ENCODE measurements at regions not wholly inside any gene's neighbourhood (a gene's known extent, or its start where the extent isn't known, plus 50 kb on each side); places are given as distances from the start of the nearest gene placed in this dataset.

DNA sequence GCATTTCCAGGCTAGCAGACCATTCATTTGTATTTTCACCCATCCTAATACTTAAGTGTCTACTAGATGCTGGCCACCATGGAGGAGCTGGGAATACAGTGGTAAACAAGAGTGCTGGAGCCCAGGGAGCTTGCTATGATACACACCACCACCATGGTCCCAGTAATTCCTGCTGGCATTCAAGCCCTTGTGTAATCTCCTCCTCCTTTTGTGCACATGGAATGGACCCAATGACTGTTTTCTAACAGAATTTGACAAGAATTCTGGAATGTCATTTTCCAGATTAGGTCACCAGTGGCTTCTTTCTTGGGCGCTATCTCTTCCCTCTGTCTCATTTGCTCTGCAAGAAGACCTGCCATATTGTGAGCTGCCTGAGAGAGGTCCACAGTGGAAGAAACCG, 552.0 kb downstream of the C6orf118 start:
- no peak for DNase-seq
- Histone ChIP-seq H3K27ac (ENCODE audit: low read length, poor library complexity, severe bottlenecking) (no peak overlapping the region), H2AK5ac (ENCODE audit: low read length, severe bottlenecking) (no peak overlapping the region), H3K79me1 (replicated peaks; ENCODE audit: low read length, poor library complexity, severe bottlenecking) (no peaks in the 10 kb centered on the region), H3K23ac (ENCODE audit: low read length in 2 of 2) (no peak overlapping the region), H3K36me3 (ENCODE audit: control insufficient read depth in 1 of 2, insufficient read depth in 2 of 2, low read depth in 1 of 2, low read length in 2 of 2) (no peaks in the 10 kb centered on the region), H3K9me3 (ENCODE audit: control insufficient read depth, low read length) (peaks cover 10% of the 10 kb centered on the region), H2AFZ (ENCODE audit: low read depth, low read length) (no peak overlapping the region), H3K4me1 (ENCODE audit: control insufficient read depth, insufficient read depth, low read depth, low read length) (no peaks in the 10 kb centered on the region), H4K91ac (ENCODE audit: low read length) (no peak overlapping the region), H3K14ac (ENCODE audit: low read length in 2 of 2) (no peak overlapping the region), H3K27me3 (ENCODE audit: control insufficient read depth in 1 of 2, insufficient read depth in 1 of 2, low read length in 2 of 2) (no peaks in the 10 kb centered on the region), H2BK12ac (ENCODE audit: low read length in 2 of 2) (no peak overlapping the region), H2BK15ac (ENCODE audit: low read depth, poor library complexity, severe bottlenecking) (no peak overlapping the region), H3K4ac (ENCODE audit: low read depth in 1 of 2, low read length in 2 of 2) (no peak overlapping the region), H2BK120ac (ENCODE audit: low read depth, low read length) (no peak overlapping the region), H3K4me2 (ENCODE audit: low read length, poor library complexity, severe bottlenecking) (no peak overlapping the region), H4K8ac (ENCODE audit: low read length) (no peak overlapping the region), H3K4me3 (ENCODE audit: insufficient read depth in 1 of 2, low read depth in 1 of 2, low read length in 2 of 2) (no peak overlapping the region), H3K9ac (ENCODE audit: low read length) (no peak overlapping the region), H3K18ac (ENCODE audit: low read depth in 1 of 2, low read length in 2 of 2) (no peak overlapping the region), H2BK5ac (ENCODE audit: low read depth, low read length, poor library complexity, severe bottlenecking) (no peak overlapping the region)
- WGBS = 75% methylated on average over 2 of the region's 2 CpGs

DNA sequence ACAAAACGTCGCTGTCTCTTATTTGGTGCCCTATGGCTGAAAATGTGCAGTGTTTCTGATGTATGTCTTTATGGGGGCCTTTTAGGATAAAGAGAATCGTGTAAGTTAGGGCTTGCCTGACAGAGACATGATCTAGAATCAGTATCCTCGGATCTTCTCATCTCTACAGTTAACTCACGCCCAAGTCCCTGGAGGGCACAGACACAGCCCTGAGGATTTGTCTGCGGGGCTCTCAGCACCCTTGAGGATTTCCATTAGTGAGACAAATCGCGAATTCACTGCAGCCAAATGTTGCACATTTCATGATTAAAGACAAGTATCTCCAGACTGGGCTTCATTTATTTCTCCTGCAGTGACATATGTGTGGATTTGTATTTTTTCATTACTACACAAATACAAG, 552.7 kb downstream of the C6orf118 start:
- no peak for DNase-seq
- Histone ChIP-seq H3K4ac (ENCODE audit: low read depth in 1 of 2, low read length in 2 of 2) (no peak overlapping the region), H2AK5ac (ENCODE audit: low read length, severe bottlenecking) (no peak overlapping the region), H3K23ac (ENCODE audit: low read length in 2 of 2) (no peak overlapping the region), H3K36me3 (ENCODE audit: control insufficient read depth in 1 of 2, insufficient read depth in 2 of 2, low read depth in 1 of 2, low read length in 2 of 2) (no peaks in the 10 kb centered on the region), H3K4me2 (ENCODE audit: low read length, poor library complexity, severe bottlenecking) (no peak overlapping the region), H3K4me1 (ENCODE audit: control insufficient read depth, insufficient read depth, low read depth, low read length) (no peaks in the 10 kb centered on the region), H2BK120ac (ENCODE audit: low read depth, low read length) (no peak overlapping the region), H4K8ac (ENCODE audit: low read length) (no peak overlapping the region), H3K18ac (ENCODE audit: low read depth in 1 of 2, low read length in 2 of 2) (no peak overlapping the region), H2BK15ac (ENCODE audit: low read depth, poor library complexity, severe bottlenecking) (no peak overlapping the region), H2AFZ (ENCODE audit: low read depth, low read length) (no peak overlapping the region), H3K27me3 (ENCODE audit: control insufficient read depth in 1 of 2, insufficient read depth in 1 of 2, low read length in 2 of 2) (no peaks in the 10 kb centered on the region), H3K27ac (ENCODE audit: low read length, poor library complexity, severe bottlenecking) (no peak overlapping the region), H2BK5ac (ENCODE audit: low read depth, low read length, poor library complexity, severe bottlenecking) (no peak overlapping the region), H4K91ac (ENCODE audit: low read length) (no peak overlapping the region), H3K9ac (ENCODE audit: low read length) (no peak overlapping the region), H3K4me3 (ENCODE audit: insufficient read depth in 1 of 2, low read depth in 1 of 2, low read length in 2 of 2) (no peak overlapping the region), H3K79me1 (replicated peaks; ENCODE audit: low read length, poor library complexity, severe bottlenecking) (no peaks in the 10 kb centered on the region), H2BK12ac (ENCODE audit: low read length in 2 of 2) (no peak overlapping the region), H3K9me3 (ENCODE audit: control insufficient read depth, low read length) (peaks cover 7% of the 10 kb centered on the region), H3K14ac (ENCODE audit: low read length in 2 of 2) (no peak overlapping the region)
- 83% methylated on average over 8 of the region's 8 CpGs for WGBS

DNA sequence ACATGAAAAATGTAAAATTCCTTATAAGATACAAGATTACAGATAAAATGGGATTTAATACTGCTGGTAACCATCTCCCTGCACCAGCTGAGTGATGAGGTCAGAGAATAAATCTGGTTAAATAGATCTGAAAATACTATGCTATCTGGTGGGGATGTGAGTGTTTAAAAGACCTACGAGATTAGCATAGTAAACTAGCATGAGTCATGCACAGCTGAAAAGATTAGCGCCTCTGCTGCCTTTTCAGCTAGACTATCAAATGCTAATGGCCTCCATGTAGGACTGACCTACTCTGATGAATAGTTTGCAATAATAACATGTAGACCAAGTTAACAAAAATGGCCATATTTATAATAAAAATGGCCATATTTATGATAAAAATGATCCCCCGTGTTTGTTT, 553.3 kb downstream of the C6orf118 start:
- Histone ChIP-seq H3K27ac (ENCODE audit: low read length, poor library complexity, severe bottlenecking) (no peak overlapping the region), H2AK5ac (ENCODE audit: low read length, severe bottlenecking) (no peak overlapping the region), H3K79me1 (replicated peaks; ENCODE audit: low read length, poor library complexity, severe bottlenecking) (no peaks in the 10 kb centered on the region), H3K27me3 (ENCODE audit: control insufficient read depth in 1 of 2, insufficient read depth in 1 of 2, low read length in 2 of 2) (no peaks in the 10 kb centered on the region), H3K4me2 (ENCODE audit: low read length, poor library complexity, severe bottlenecking) (no peak overlapping the region), H3K4me1 (ENCODE audit: control insufficient read depth, insufficient read depth, low read depth, low read length) (no peaks in the 10 kb centered on the region), H3K14ac (ENCODE audit: low read length in 2 of 2) (no peak overlapping the region), H2BK12ac (ENCODE audit: low read length in 2 of 2) (no peak overlapping the region), H2AFZ (ENCODE audit: low read depth, low read length) (no peak overlapping the region), H2BK5ac (ENCODE audit: low read depth, low read length, poor library complexity, severe bottlenecking) (no peak overlapping the region), H3K4ac (ENCODE audit: low read depth in 1 of 2, low read length in 2 of 2) (no peak overlapping the region), H4K8ac (ENCODE audit: low read length) (no peak overlapping the region), H3K36me3 (ENCODE audit: control insufficient read depth in 1 of 2, insufficient read depth in 2 of 2, low read depth in 1 of 2, low read length in 2 of 2) (no peaks in the 10 kb centered on the region), H3K18ac (ENCODE audit: low read depth in 1 of 2, low read length in 2 of 2) (no peak overlapping the region), H2BK15ac (ENCODE audit: low read depth, poor library complexity, severe bottlenecking) (no peak overlapping the region), H4K91ac (ENCODE audit: low read length) (no peak overlapping the region), H3K9me3 (ENCODE audit: control insufficient read depth, low read length) (peaks cover 1% of the 10 kb centered on the region), H2BK120ac (ENCODE audit: low read depth, low read length) (no peak overlapping the region), H3K23ac (ENCODE audit: low read length in 2 of 2) (no peak overlapping the region), H3K9ac (ENCODE audit: low read length) (no peak overlapping the region), H3K4me3 (ENCODE audit: insufficient read depth in 1 of 2, low read depth in 1 of 2, low read length in 2 of 2) (no peak overlapping the region)
- DNase-seq = no peak
- 44% methylated on average over 2 of the region's 3 CpGs for WGBS

DNA sequence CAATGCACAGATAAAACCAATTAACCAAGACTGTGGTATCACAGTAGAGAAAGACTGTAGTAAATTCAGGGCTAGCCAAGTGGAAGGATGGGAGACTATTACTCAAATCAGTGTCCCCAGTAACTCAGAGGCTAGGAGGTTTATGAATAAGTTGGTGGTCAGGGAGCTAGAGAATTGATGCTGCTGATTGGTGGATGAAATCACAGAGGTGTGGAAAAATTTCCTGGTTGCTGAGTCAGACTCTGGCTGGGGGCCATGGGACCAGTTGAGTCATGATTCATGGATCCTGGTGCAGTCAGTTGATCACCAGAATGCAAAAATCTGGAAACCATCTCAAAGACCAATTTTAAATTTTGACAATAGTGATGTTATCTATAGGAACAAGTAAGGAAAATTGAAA, 555.9 kb downstream of the C6orf118 start:
- Histone ChIP-seq H2BK12ac (ENCODE audit: low read length in 2 of 2) (no peak overlapping the region), H4K8ac (ENCODE audit: low read length) (no peak overlapping the region), H2BK5ac (ENCODE audit: low read depth, low read length, poor library complexity, severe bottlenecking) (no peak overlapping the region), H3K4ac (ENCODE audit: low read depth in 1 of 2, low read length in 2 of 2) (no peak overlapping the region), H3K18ac (ENCODE audit: low read depth in 1 of 2, low read length in 2 of 2) (no peak overlapping the region), H3K4me3 (ENCODE audit: insufficient read depth in 1 of 2, low read depth in 1 of 2, low read length in 2 of 2) (no peak overlapping the region), H2BK120ac (ENCODE audit: low read depth, low read length) (no peak overlapping the region), H3K4me1 (ENCODE audit: control insufficient read depth, insufficient read depth, low read depth, low read length) (no peaks in the 10 kb centered on the region), H3K79me1 (replicated peaks; ENCODE audit: low read length, poor library complexity, severe bottlenecking) (no peaks in the 10 kb centered on the region), H3K36me3 (ENCODE audit: control insufficient read depth in 1 of 2, insufficient read depth in 2 of 2, low read depth in 1 of 2, low read length in 2 of 2) (no peaks in the 10 kb centered on the region), H2BK15ac (ENCODE audit: low read depth, poor library complexity, severe bottlenecking) (no peak overlapping the region), H3K27ac (ENCODE audit: low read length, poor library complexity, severe bottlenecking) (no peak overlapping the region), H2AFZ (ENCODE audit: low read depth, low read length) (no peak overlapping the region), H3K9ac (ENCODE audit: low read length) (no peak overlapping the region), H4K91ac (ENCODE audit: low read length) (no peak overlapping the region), H3K23ac (ENCODE audit: low read length in 2 of 2) (no peak overlapping the region), H3K14ac (ENCODE audit: low read length in 2 of 2) (no peak overlapping the region), H3K27me3 (ENCODE audit: control insufficient read depth in 1 of 2, insufficient read depth in 1 of 2, low read length in 2 of 2) (no peaks in the 10 kb centered on the region), H3K4me2 (ENCODE audit: low read length, poor library complexity, severe bottlenecking) (no peak overlapping the region), H3K9me3 (ENCODE audit: control insufficient read depth, low read length) (no peaks in the 10 kb centered on the region), H2AK5ac (ENCODE audit: low read length, severe bottlenecking) (no peak overlapping the region)
- peak; percentile 1 for DNase-seq
